DOHH2 (cell line): ENCODE measurements at regions not wholly inside any gene's neighbourhood (a gene's known extent, or its start where the extent isn't known, plus 50 kb on each side); places are given as distances from the start of the nearest gene placed in this dataset.

Experiments
- H3F3A ChIP-seq: fragments of 200-600 bp; sonication (generic), shearing (Covaris generic); 2 replicates; pipeline ENCODE4 v1.6.0; 2016; ENCODE audit warnings: antibody characterized with exemption, mild to moderate bottlenecking; ENCODE audit not compliant: control insufficient read depth, insufficient read depth
- H3K27ac ChIP-seq: fragments of 200-600 bp; sonication (generic); 2 replicates; pipeline ENCODE4 v1.5.1; 2014; ENCODE audit warnings: low read depth, mild to moderate bottlenecking, low read length, moderate library complexity
- H3K27me3 ChIP-seq: fragments of 200-600 bp; sonication (generic); 2 replicates; pipeline ENCODE4 v1.6.1; 2014; ENCODE audit warnings: mild to moderate bottlenecking, low read length, mixed read lengths; ENCODE audit not compliant: control insufficient read depth
- H3K36me3 ChIP-seq: fragments of 200-600 bp; sonication (generic); 2 replicates; pipeline ENCODE4 v1.6.1; 2014; ENCODE audit warnings: mild to moderate bottlenecking, low read length, moderate library complexity, mixed read lengths; ENCODE audit not compliant: control insufficient read depth
- H3K4me1 ChIP-seq: fragments of 200-600 bp; sonication (generic); 2 replicates; pipeline ENCODE4 v1.6.1; 2014; ENCODE audit warnings: mild to moderate bottlenecking, low read length, mixed read lengths; ENCODE audit not compliant: control insufficient read depth
- H3K4me2 ChIP-seq: fragments of 200-600 bp; sonication (generic); 2 replicates; pipeline ENCODE4 v1.6.0; 2014; ENCODE audit warnings: mild to moderate bottlenecking, low read length, moderate library complexity
- H3K4me3 ChIP-seq: fragments of 200-600 bp; sonication (generic); 2 replicates; pipeline ENCODE4 v1.5.1; 2014; ENCODE audit warnings: mild to moderate bottlenecking, low read length, mixed read lengths
- H3K79me2 ChIP-seq: fragments of 200-600 bp; sonication (generic); 2 replicates; pipeline ENCODE4 v1.6.1; 2014; ENCODE audit warnings: mild to moderate bottlenecking, low read length, mixed read lengths; ENCODE audit not compliant: control insufficient read depth
- H3K9me2 ChIP-seq: fragments of 200-600 bp; sonication (generic); replicated peaks from 2 replicates; pipeline ENCODE4 v1.6.1; 2014; ENCODE audit warnings: mild to moderate bottlenecking, low read length, mixed read lengths; ENCODE audit not compliant: control insufficient read depth
- H3K9me3 ChIP-seq: fragments of 200-600 bp; sonication (generic); 2 replicates; pipeline ENCODE4 v1.6.1; 2014; ENCODE audit warnings: antibody characterized with exemption, low read length, mixed read lengths; ENCODE audit not compliant: control insufficient read depth, insufficient read depth
- H4K20me1 ChIP-seq: fragments of 200-600 bp; sonication (generic); 2 replicates; pipeline ENCODE4 v1.6.0; 2014; ENCODE audit warnings: low read depth, mild to moderate bottlenecking, antibody characterized with exemption, low read length, moderate library complexity; ENCODE audit not compliant: control insufficient read depth, insufficient read depth
- CTCF ChIP-seq: fragments of 200-600 bp; sonication (generic); IDR thresholded peaks from one replicate; pipeline ENCODE4 v1.5.1; 2014; ENCODE audit warnings: antibody characterized with exemption, mild to moderate bottlenecking, low read depth, low read length; ENCODE audit not compliant: poor library complexity, severe bottlenecking
- EZH2phosphoT487 ChIP-seq: fragments of 200-600 bp; sonication (generic); IDR thresholded peaks from 2 replicates; pipeline ENCODE4 v1.6.1; 2017; ENCODE audit warnings: borderline replicate concordance, mild to moderate bottlenecking, antibody characterized with exemption, low read length, moderate library complexity, mixed read lengths

GRCh38 chr6:1482381-1483166 lies 93.2 kb downstream of the FOXF2 start:
- H3K79me2 ChIP-seq, result no peaks in the 10 kb centered on the region
- H3K27ac ChIP-seq, result peak overlapping the region; percentile 38
- H3K4me1 ChIP-seq, result peaks cover 21% of the 10 kb centered on the region
- H3K9me3 ChIP-seq, result no peaks in the 10 kb centered on the region
- H3F3A ChIP-seq, result no peaks in the 10 kb centered on the region
- peak overlapping the region; percentile 42 for H3K4me3 ChIP-seq
- H3K9me2 ChIP-seq, result no peaks in the 10 kb centered on the region
- H3K27me3 ChIP-seq, result no peaks in the 10 kb centered on the region
- no peaks in the 10 kb centered on the region for H4K20me1 ChIP-seq
- no peaks in the 10 kb centered on the region for H3K36me3 ChIP-seq
- peak overlapping the region; percentile 47 for H3K4me2 ChIP-seq
- TF ChIP-seq EZH2phosphoT487, result no peak

DNA sequence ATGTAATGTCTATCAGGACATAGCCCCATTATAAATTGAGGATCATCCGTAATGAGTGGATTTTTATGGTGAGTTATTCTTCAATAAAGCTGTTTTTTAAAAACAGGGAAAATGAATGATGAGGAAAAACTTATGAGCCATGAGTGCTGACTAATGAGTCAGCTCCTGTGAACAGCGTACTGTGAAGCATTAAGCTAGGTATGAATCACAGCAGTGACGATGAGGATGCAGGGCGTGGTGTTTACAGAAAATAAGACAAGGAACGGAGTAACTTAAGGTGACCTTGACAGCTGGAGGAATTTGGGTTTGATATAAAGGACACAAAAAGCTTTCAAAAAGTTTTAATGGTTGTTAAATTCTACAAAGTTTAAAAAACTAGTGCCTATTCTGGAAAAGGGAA lies 96.3 kb downstream of the FOXF2 start:
- Histone ChIP-seq H3K27me3 (no peaks in the 10 kb centered on the region), H3K27ac (no peak overlapping the region), H3K79me2 (no peaks in the 10 kb centered on the region), H3K4me1 (peaks cover 21% of the 10 kb centered on the region), H4K20me1 (no peaks in the 10 kb centered on the region), H3F3A (no peaks in the 10 kb centered on the region), H3K36me3 (no peaks in the 10 kb centered on the region), H3K9me3 (no peaks in the 10 kb centered on the region), H3K4me3 (no peak overlapping the region), H3K4me2 (no peak overlapping the region), H3K9me2 (no peaks in the 10 kb centered on the region)
- TF ChIP-seq CTCF, result no peak
- no peak for TF ChIP-seq EZH2phosphoT487

GRCh38 chr6:1486387-1486786 lies 97.0 kb downstream of the FOXF2 start:
- H3K27ac ChIP-seq, result no peak overlapping the region
- no peaks in the 10 kb centered on the region for H3K9me2 ChIP-seq
- TF ChIP-seq EZH2phosphoT487 (no peak), CTCF (no peak)
- no peaks in the 10 kb centered on the region for H4K20me1 ChIP-seq
- H3K4me2 ChIP-seq, result no peak overlapping the region
- no peaks in the 10 kb centered on the region for H3K27me3 ChIP-seq
- H3K36me3 ChIP-seq, result no peaks in the 10 kb centered on the region
- H3F3A ChIP-seq, result no peaks in the 10 kb centered on the region
- no peak overlapping the region for H3K4me3 ChIP-seq
- H3K9me3 ChIP-seq, result no peaks in the 10 kb centered on the region
- peaks cover 18% of the 10 kb centered on the region for H3K4me1 ChIP-seq
- H3K79me2 ChIP-seq, result no peaks in the 10 kb centered on the region

DNA sequence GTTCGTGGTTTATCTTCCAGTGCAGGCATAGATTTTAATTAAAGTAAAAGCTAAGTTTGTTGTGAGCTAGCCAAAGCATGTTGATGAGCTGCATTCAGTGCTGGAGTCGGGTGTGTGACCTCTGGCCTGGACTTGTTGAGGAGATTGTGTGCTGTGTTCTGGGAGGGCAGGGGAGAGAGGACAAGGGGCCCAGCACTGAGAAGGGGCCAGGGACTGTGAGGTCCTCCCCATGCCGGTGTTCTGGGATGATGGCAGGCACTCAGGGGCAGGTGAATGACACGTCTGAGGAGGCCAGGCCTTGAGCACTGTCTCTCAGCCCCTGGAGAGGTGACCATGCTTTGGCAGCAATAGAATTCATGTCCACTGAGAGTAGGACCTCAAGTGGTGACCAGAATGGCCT lies 97.9 kb downstream of the FOXF2 start:
- Histone ChIP-seq H3K4me2 (no peak overlapping the region), H3K79me2 (no peaks in the 10 kb centered on the region), H3K4me3 (no peak overlapping the region), H3K9me3 (no peaks in the 10 kb centered on the region), H3K27ac (no peak overlapping the region), H3F3A (no peaks in the 10 kb centered on the region), H3K4me1 (peaks cover 10% of the 10 kb centered on the region), H4K20me1 (no peaks in the 10 kb centered on the region), H3K9me2 (no peaks in the 10 kb centered on the region), H3K36me3 (no peaks in the 10 kb centered on the region), H3K27me3 (no peaks in the 10 kb centered on the region)
- TF ChIP-seq CTCF (no peak), EZH2phosphoT487 (no peak)
